Activated T-helper 1 cell treated with anti-CD3 and anti-CD28 coated beads, Interleukin-12 subunit alpha, Interleukin-12 subunit beta, Interleukin-2, Interleukin-4 antibody, amounts not matched to agents 30 ng/mL and 10 ng/mL and 1 ng/mL, durations not matched to agents 14 hours and 24 hours and 36 hours (primary cell): ENCODE measurements at regions not wholly inside any gene's neighbourhood (a gene's known extent, or its start where the extent isn't known, plus 50 kb on each side); places are given as distances from the start of the nearest gene placed in this dataset.
A peak's percentile ranks its signal among the peaks of the same experiment; 100 is the strongest.

ENCODE experiments used
- DNase-seq: peaks from one replicate; pipeline ENCODE4 v3.0.0; 2021; ENCODE audit warnings: low spot score
- H3K27ac Mint-ChIP-seq: one replicate; pipeline ENCODE4 v1.8.0; 2021; ENCODE audit warnings: mild to moderate bottlenecking, mixed read lengths
- H3K27me3 Mint-ChIP-seq: one replicate; pipeline ENCODE4 v1.8.0; 2022; ENCODE audit warnings: mild to moderate bottlenecking, moderate library complexity, mixed read lengths; ENCODE audit not compliant: insufficient read depth
- H3K36me3 Mint-ChIP-seq: one replicate; pipeline ENCODE4 v1.8.0; 2021; ENCODE audit warnings: low read depth, mixed read lengths
- H3K4me1 Mint-ChIP-seq: one replicate; pipeline ENCODE4 v1.8.0; 2021; ENCODE audit warnings: low read depth, mixed read lengths
- H3K4me3 Mint-ChIP-seq: one replicate; pipeline ENCODE4 v1.8.0; 2021; ENCODE audit warnings: mild to moderate bottlenecking, moderate library complexity, mixed read lengths
- H3K9me3 Mint-ChIP-seq: one replicate; pipeline ENCODE4 v1.8.0; 2021; ENCODE audit warnings: mixed read lengths
- intact Hi-C: fragments of 100-400 bp; cut with micrococcal nuclease; formaldehyde crosslinking; loops from one replicate; pipeline ENCODE4 v1.15.1; 2024

- Mint-ChIP-seq H3K27me3 (no peaks in the 10 kb centered on the region), H3K36me3 (peaks cover 2% of the 10 kb centered on the region), H3K9me3 (no peaks in the 10 kb centered on the region), H3K4me3 (no peak overlapping the region), H3K27ac (no peak overlapping the region), H3K4me1 (peaks cover 8% of the 10 kb centered on the region)
- intact Hi-C loops, result no loop called here
- DNase-seq, result no peak
Measured at GRCh38 chr4:95603393-95603792, 54.6 kb upstream of the UNC5C start.

- Mint-ChIP-seq H3K4me1 (peaks cover 8% of the 10 kb centered on the region), H3K27ac (no peak overlapping the region), H3K36me3 (peaks cover 2% of the 10 kb centered on the region), H3K9me3 (no peaks in the 10 kb centered on the region), H3K27me3 (peaks cover 2% of the 10 kb centered on the region), H3K4me3 (no peak overlapping the region)
- DNase-seq, result no peak
- intact Hi-C loops, result no loop called here
Measured at GRCh38 chr4:95602872-95603271, 54.1 kb upstream of the UNC5C start.

DNA sequence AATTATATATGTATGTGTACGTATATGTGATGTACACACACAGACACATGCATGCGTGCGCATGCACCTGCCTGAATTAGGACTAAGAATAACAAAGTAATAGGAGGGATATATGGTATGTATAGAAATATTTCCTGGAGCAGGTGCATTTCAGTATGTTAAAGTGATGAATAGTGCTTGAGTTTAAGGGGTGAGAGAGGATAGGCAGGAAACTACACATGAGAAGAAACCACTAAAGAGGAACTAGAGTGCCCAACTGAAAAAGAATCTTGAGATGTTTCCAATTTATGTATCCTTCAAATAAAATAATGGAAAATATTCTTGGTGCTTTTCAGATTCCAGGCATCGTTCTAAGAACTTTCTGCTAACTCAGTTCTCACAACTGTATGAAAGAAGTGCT, 52.6 kb upstream of the UNC5C start:
- Mint-ChIP-seq H3K4me1 (peaks cover 8% of the 10 kb centered on the region), H3K27me3 (peaks cover 7% of the 10 kb centered on the region), H3K36me3 (peaks cover 2% of the 10 kb centered on the region), H3K27ac (no peak overlapping the region), H3K4me3 (no peak overlapping the region), H3K9me3 (no peaks in the 10 kb centered on the region)
- no peak for DNase-seq
- intact Hi-C loops, result no loop called here

DNA sequence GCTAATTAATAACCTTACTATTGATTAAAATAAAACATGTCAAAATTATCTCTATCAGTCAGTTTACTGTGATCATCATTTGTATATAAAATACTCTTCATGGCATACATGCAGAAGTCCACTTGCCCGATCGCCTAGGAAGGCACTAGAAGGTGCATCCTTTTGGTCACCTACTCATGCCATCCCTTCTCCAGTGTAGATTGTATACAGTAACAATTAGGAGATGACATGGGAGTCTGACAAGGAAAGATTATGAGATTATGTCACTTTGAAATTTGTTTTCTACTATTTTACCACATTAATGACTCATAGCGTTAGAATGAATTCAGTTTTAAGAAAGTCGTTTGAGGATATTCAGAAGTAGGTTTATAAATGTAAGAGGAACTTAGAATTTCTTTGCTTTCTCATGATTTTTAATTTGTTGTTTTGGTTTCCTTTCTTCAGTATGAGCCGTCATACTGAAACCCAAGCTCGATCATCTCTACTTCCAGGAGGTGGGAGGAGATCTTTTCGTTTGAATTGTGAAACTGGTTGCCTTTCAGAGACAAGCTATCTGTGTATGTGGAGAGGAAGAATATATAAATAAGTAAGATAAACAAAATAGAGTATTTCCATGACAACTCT, 51.1 kb upstream of the UNC5C start:
- H3K9me3 Mint-ChIP-seq, result no peaks in the 10 kb centered on the region
- peak overlapping the region; percentile 25 for H3K4me3 Mint-ChIP-seq
- H3K36me3 Mint-ChIP-seq, result peaks cover 2% of the 10 kb centered on the region
- H3K4me1 Mint-ChIP-seq, result peaks cover 8% of the 10 kb centered on the region
- H3K27ac Mint-ChIP-seq, result no peak overlapping the region
- intact Hi-C loops, result no loop called here
- no peak for DNase-seq
- peaks cover 10% of the 10 kb centered on the region for H3K27me3 Mint-ChIP-seq
